ENCODE measurements at regions not wholly inside any gene's neighbourhood (a gene's known extent, or its start where the extent isn't known, plus 50 kb on each side); places are given as distances from the start of the nearest gene placed in this dataset.

GRCh38 chr6:3970097-3970496 lies 108.8 kb downstream of the FAM217A start:
- TF ChIP-seq CTCF (IDR thresholded peaks at IDR 0.05; ENCODE audit: low read depth, low read length, poor library complexity, severe bottlenecking): no peak
- TF ChIP-seq EZH2phosphoT487 (IDR thresholded peaks at IDR 0.05; ENCODE audit: borderline replicate concordance, low read length): no peak

Data from DOHH2 (cell line).